MCF 10A (cell line): ENCODE measurements at regions not wholly inside any gene's neighbourhood (a gene's known extent, or its start where the extent isn't known, plus 50 kb on each side); places are given as distances from the start of the nearest gene placed in this dataset.

Experiments
- BruUV-seq: library from RNA; stranded (reverse); fragments of 400-500 nt; replicated peaks from 2 replicates; lab custom pipeline; 2021; lab: Mats Ljungman, UMichigan
- CTCF ChIA-PET: fragments of 300-600 bp; sonication (Branson Sonifier 250); formaldehyde crosslinking; extraction: SDS; loops from one replicate; lab custom pipeline; 2021; ENCODE audit warnings: antibody characterized with exemption, inconsistent platforms; lab: Yijun Ruan, JAX
- POLR2A ChIA-PET: fragments of 300-600, 350-650 bp; sonication (Branson Sonifier 250); formaldehyde crosslinking; extraction: SDS; loops from one replicate; lab custom pipeline; 2020; ENCODE audit warnings: antibody characterized with exemption, inconsistent platforms; lab: Yijun Ruan, JAX
- DNase-seq: peaks from one replicate; pipeline ENCODE4 v3.0.0-alpha.2; 2018; ENCODE audit not compliant: unreplicated experiment
- H3K27ac Mint-ChIP-seq: one replicate; pipeline ENCODE4 v1.8.0; 2022; ENCODE audit warnings: mild to moderate bottlenecking, low read depth, mixed read lengths; ENCODE audit not compliant: unreplicated experiment
- H3K27me3 Mint-ChIP-seq: one replicate; pipeline ENCODE4 v1.8.0; 2022; ENCODE audit warnings: mixed read lengths; ENCODE audit not compliant: insufficient read depth, unreplicated experiment
- H3K36me3 Mint-ChIP-seq: one replicate; pipeline ENCODE4 v1.8.0; 2022; ENCODE audit warnings: mild to moderate bottlenecking, moderate library complexity, mixed read lengths; ENCODE audit not compliant: insufficient read depth, unreplicated experiment
- H3K4me1 Mint-ChIP-seq: one replicate; pipeline ENCODE4 v1.8.0; 2022; ENCODE audit warnings: mixed read lengths; ENCODE audit not compliant: insufficient read depth, unreplicated experiment
- H3K4me3 Mint-ChIP-seq: one replicate; pipeline ENCODE4 v1.8.0; 2022; ENCODE audit warnings: mild to moderate bottlenecking, moderate library complexity, mixed read lengths; ENCODE audit not compliant: unreplicated experiment
- H3K9me3 Mint-ChIP-seq: one replicate; pipeline ENCODE4 v1.8.0; 2022; ENCODE audit warnings: mixed read lengths; ENCODE audit not compliant: unreplicated experiment
- CTCF ChIP-seq: fragments of 200-600 bp; IDR thresholded peaks from one replicate; pipeline ENCODE4 v1.8.0; 2022; ENCODE audit warnings: antibody characterized with exemption, mild to moderate bottlenecking; ENCODE audit not compliant: unreplicated experiment
- intact Hi-C: fragments of 100-400 bp; cut with micrococcal nuclease; formaldehyde crosslinking; loops from 2 replicates; pipeline ENCODE4 v1.14.1; 2022

GRCh38 chr10:14409856-14410458, 79.2 kb upstream of the FRMD4A start:
- Mint-ChIP-seq H3K4me1 (no peaks in the 10 kb centered on the region), H3K9me3 (peaks cover 7% of the 10 kb centered on the region), H3K27me3 (no peaks in the 10 kb centered on the region), H3K4me3 (no peak overlapping the region), H3K27ac (no peak overlapping the region), H3K36me3 (no peaks in the 10 kb centered on the region)
- TF ChIP-seq CTCF: no peak
- no peak for DNase-seq
- ChIA-PET CTCF (interaction anchor here (0.9 kb wide), 1 partner anchor 10 kb away, joined by 3 read pairs; no protein-coding TSS in a partner anchor), POLR2A (no interaction called here)
- intact Hi-C loops: no loop called here
- BruUV-seq: no TSS peak

- Mint-ChIP-seq H3K27ac (no peak overlapping the region), H3K36me3 (no peaks in the 10 kb centered on the region), H3K27me3 (no peaks in the 10 kb centered on the region), H3K9me3 (peaks cover 7% of the 10 kb centered on the region), H3K4me1 (no peaks in the 10 kb centered on the region), H3K4me3 (no peak overlapping the region)
- BruUV-seq: no TSS peak
- POLR2A ChIA-PET: no interaction called here
- TF ChIP-seq CTCF: no peak
- CTCF ChIA-PET: interaction anchor here (0.9 kb wide), 1 partner anchor 9 kb away, joined by 3 read pairs; no protein-coding TSS in a partner anchor
- no peak for DNase-seq
- intact Hi-C loops: no loop called here
Measured at GRCh38 chr10:14409247-14409646, 78.5 kb upstream of the FRMD4A start.

GRCh38 chr10:14408139-14408538, 77.4 kb upstream of the FRMD4A start:
- Mint-ChIP-seq H3K27ac (no peak overlapping the region), H3K4me1 (no peaks in the 10 kb centered on the region), H3K4me3 (no peak overlapping the region), H3K9me3 (peaks cover 7% of the 10 kb centered on the region), H3K36me3 (no peaks in the 10 kb centered on the region), H3K27me3 (no peaks in the 10 kb centered on the region)
- no TSS peak for BruUV-seq
- TF ChIP-seq CTCF: no peak
- DNase-seq: no peak
- intact Hi-C loops: no loop called here
- POLR2A ChIA-PET: no interaction called here
- CTCF ChIA-PET: interaction anchor here (0.6 kb wide), 1 partner anchor 20 kb away, joined by 3 read pairs; no protein-coding TSS in a partner anchor

DNA sequence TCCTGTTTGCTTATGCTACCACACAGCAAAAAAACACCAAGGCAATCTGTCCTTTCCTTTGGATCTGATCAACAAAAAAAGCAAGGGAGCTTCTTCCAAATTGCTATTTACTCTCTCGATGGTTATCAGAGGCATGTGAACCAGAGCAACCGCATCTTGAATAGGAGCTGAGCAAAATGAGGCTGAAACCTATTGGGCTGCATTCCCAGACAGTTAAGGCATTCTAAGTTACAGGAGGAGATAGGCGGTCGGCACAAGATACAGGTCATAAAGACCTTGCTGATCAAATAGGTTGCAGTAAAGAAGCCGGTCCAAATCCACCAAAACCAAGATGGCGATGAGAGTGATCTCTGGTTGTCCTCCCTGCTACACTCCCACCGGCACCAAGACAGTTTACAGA, 76.8 kb upstream of the FRMD4A start:
- no peak for TF ChIP-seq CTCF
- Mint-ChIP-seq H3K27ac (no peak overlapping the region), H3K4me1 (no peaks in the 10 kb centered on the region), H3K36me3 (no peaks in the 10 kb centered on the region), H3K4me3 (no peak overlapping the region), H3K9me3 (peaks cover 7% of the 10 kb centered on the region), H3K27me3 (no peaks in the 10 kb centered on the region)
- ChIA-PET CTCF (interaction anchor here (0.6 kb wide), 2 partner anchors 19 to 270 kb away, joined by 3 read pairs; no protein-coding TSS in a partner anchor), POLR2A (no interaction called here)
- intact Hi-C loops: no loop called here
- BruUV-seq: no TSS peak
- DNase-seq: no peak
